Small intestine (tissue), 7 donors: ENCODE measurements at regions not wholly inside any gene's neighbourhood (a gene's known extent, or its start where the extent isn't known, plus 50 kb on each side); places are given as distances from the start of the nearest gene placed in this dataset.

ENCODE experiments used
- DNase-seq, 2 donors: peaks; one replicate each; pipeline versions ENCODE4 v3.0.0 to v3.0.0-alpha.2; 2013
- FAIRE-seq: peaks from 2 replicates; lab custom pipeline; 2012; peaks lifted over from hg19 to GRCh38; lab: Jason Lieb, UNC
- H3K27ac ChIP-seq, 3 donors: one replicate each; pipeline ENCODE4 v1.5.1; 2013; ENCODE audit warnings: low read length in 2 of 3, mild to moderate bottlenecking in 2 of 3, control low read depth in 1 of 3, inconsistent platforms in 1 of 3, low read depth in 1 of 3, moderate library complexity in 1 of 3
- H3K27me3 ChIP-seq, 3 donors: one replicate each; pipeline ENCODE4 v1.6.1; 2013; ENCODE audit warnings: low read length in 3 of 3, inconsistent platforms in 1 of 3; ENCODE audit not compliant: control insufficient read depth in 3 of 3, insufficient read depth in 3 of 3
- H3K36me3 ChIP-seq, 3 donors: one replicate each; pipeline ENCODE4 v1.6.1; 2013; ENCODE audit warnings: low read length in 3 of 3, inconsistent platforms in 1 of 3, low read depth in 1 of 3, mild to moderate bottlenecking in 1 of 3, moderate library complexity in 1 of 3; ENCODE audit not compliant: control insufficient read depth in 3 of 3, insufficient read depth in 2 of 3
- H3K4me1 ChIP-seq, 3 donors: one replicate each; pipeline ENCODE4 v1.6.1; 2013; ENCODE audit warnings: low read length in 2 of 3, inconsistent platforms in 1 of 3, low read depth in 1 of 3, mild to moderate bottlenecking in 1 of 3, moderate library complexity in 1 of 3; ENCODE audit not compliant: control insufficient read depth in 3 of 3, insufficient read depth in 2 of 3
- H3K4me3 ChIP-seq, 3 donors: one replicate each; pipeline ENCODE4 v1.5.1; 2013; ENCODE audit warnings: low read length in 3 of 3, control low read depth in 1 of 3, inconsistent platforms in 1 of 3, low read depth in 1 of 3, mild to moderate bottlenecking in 1 of 3, moderate library complexity in 1 of 3
- H3K9me3 ChIP-seq, 2 donors: one replicate each; pipeline ENCODE4 v1.6.1; 2013; ENCODE audit warnings: low read depth in 1 of 2, low read length in 1 of 2; ENCODE audit not compliant: control insufficient read depth in 2 of 2, insufficient read depth in 1 of 2
- WGBS, 3 donors: extraction: QIAGEN DNeasy Blood & Tissue Kit; methylation state at CpG; one replicate each; pipeline ENCODE4 v1.1.7; 2013; 5-methylcytosine and 5-hydroxymethylcytosine counted together
- donor health status: healthy with polysubstance abuse.
- donor health status: control.
- donor health status: control.
- donor health status: Bipolar disorder and iron deficiency.
- donor health status: healthy.

DNA sequence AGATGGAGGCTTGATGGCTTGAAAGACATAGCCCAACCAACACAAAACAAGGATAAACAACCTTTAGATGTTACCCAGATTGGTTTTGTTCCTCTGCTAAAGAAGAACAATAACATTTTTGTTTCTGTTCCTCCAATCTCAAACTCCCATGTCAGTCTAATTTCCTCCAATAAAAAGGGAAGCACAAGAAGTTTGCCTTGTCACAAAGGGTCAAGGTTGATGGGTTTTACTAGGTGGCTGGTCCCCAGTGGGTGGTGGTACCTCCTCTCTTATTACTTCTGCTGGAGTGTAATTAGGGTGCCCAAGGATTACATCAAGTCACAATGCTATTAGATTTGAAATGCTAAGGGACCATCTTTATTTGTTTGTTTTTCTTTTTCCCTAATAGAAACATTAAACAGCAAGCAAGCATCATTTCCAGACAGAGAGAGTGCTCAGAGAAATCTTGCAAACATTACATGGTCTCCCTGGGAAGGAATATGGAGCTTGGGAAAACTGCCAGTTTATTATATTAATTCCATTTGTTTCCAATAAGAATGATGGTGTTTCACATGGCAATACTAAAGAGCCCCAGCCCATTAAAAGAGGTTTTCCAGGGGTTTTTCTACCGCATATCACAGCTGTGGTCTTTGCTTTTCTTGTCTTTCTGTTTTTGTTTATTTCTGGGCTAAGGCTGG is 78.3 kb upstream of the AOAH start:
- H3K27me3 ChIP-seq, result peaks cover 0 to 3% (median 0%) of the 10 kb centered on the region in 3 donors
- no peaks in the 10 kb centered on the region for H3K9me3 ChIP-seq
- H3K4me1 ChIP-seq, result no peaks in the 10 kb centered on the region
- H3K4me3 ChIP-seq, result no peak overlapping the region
- no peak overlapping the region for H3K27ac ChIP-seq
- no peaks in the 10 kb centered on the region for H3K36me3 ChIP-seq
- 71 to 93% (median 90%) methylated on average over 1 of the region's 1 CpG for WGBS, 3 donors
- FAIRE-seq (no peak), DNase-seq (no peak)

DNA sequence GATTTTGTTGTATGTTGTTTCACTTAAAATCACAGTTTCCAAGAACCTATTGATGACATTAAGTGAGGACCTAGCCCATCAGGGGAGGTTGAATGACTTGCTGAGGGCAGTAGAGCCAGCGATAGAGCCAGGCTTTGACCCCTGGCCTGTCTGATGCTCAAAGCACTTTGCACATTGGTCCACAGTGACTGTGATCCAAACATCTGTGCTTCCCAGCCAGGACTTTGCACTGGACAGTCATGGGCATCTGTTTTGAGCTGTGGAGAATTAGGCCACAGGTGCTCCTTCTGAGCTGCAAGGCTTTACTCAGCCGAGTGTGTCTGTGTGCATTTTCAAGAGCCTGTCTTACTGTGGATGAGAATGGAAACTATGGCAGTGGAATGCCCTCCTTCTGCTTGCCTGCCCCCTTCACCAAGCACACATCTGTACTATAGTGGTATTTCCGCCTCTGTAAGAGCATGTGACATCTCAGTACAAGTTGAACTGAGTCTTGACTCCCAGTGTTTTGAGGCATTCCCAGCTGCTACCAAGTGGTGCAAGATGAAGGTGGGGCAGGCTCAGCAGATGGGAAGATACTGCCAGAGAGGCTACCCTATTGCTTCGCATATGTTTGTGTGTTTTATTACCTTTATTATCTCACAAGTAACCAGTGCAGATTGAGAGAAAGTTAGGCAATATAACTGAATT is 72.7 kb upstream of the AOAH start:
- H3K4me1 ChIP-seq, result peaks cover 0 to 31% (median 6%) of the 10 kb centered on the region in 3 donors
- no peak for FAIRE-seq
- no peaks in the 10 kb centered on the region for H3K36me3 ChIP-seq
- H3K27me3 ChIP-seq, result no peaks in the 10 kb centered on the region
- 57 to 76% (median 74%) methylated on average over 4 of the region's 4 CpGs for WGBS, 3 donors
- DNase-seq, result peak in 1 of 2 donors; percentile 78
- H3K4me3 ChIP-seq, result no peak overlapping the region
- H3K27ac ChIP-seq, result peak overlapping the region in 1 of 3 donors; percentile 78
- no peaks in the 10 kb centered on the region for H3K9me3 ChIP-seq

DNA sequence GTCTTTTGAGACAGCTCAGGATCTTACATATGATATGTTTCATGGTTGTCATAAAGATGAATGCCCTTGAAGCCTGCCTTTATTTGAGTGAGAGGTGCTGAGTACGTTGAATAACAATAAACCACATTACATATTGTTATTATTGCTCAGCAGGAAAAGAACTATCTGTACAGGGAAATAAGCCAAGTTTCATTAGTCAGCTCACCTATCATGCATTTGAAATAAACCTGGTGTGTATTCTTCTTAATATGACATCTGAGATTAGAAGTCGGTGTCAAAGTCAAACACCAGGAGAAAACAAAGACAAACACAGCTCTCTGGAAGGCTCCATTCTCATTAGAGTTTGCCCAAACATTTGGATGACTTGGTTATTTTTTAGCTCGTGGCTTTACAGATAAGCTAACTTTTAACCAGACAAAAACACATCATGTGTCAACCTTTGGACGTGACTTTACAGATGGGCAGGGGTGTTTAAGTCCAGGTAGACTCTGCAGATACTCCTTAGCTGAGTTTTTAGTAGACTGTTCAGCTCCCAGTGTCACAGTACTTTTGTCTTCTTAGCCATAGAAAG is 71.2 kb upstream of the AOAH start:
- H3K27ac ChIP-seq, result peak overlapping the region in 2 of 3 donors; percentile 74 to 78
- H3K36me3 ChIP-seq, result no peaks in the 10 kb centered on the region
- no peak overlapping the region for H3K4me3 ChIP-seq
- H3K4me1 ChIP-seq, result peaks cover 0 to 31% (median 6%) of the 10 kb centered on the region in 3 donors
- 9 to 38% (median 25%) methylated on average over 4 of the region's 4 CpGs for WGBS, 3 donors
- no peaks in the 10 kb centered on the region for H3K27me3 ChIP-seq
- FAIRE-seq (no peak), DNase-seq (peak; percentile 58 to 74)
- H3K9me3 ChIP-seq, result no peaks in the 10 kb centered on the region

DNA sequence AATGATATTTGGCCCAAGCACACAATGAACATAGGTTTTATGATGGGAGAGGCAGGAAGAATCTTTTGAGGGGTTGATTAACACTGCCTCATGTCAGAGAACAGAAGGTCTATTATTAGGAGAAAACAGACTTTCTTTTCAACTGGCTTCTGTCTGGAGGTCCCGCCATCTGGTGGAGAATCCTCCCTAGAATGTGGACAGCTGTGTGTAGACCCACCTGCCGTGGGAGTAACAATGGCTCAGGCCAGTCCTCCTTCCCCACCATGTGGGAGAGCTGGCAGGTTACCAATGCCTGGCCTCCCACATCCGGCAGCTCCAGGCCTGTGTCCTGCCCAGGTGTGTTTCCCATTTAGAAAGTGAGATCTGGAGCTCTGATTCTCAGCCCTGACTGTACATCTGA is 70.4 kb upstream of the AOAH start:
- no peak for FAIRE-seq
- 62 to 74% (median 70%) methylated on average over 3 of the region's 3 CpGs for WGBS, 3 donors
- H3K4me1 ChIP-seq, result peaks cover 0 to 31% (median 6%) of the 10 kb centered on the region in 3 donors
- peak overlapping the region in 1 of 3 donors; percentile 78 for H3K27ac ChIP-seq
- DNase-seq, result peak in 1 of 2 donors; percentile 39
- H3K9me3 ChIP-seq, result no peaks in the 10 kb centered on the region
- H3K27me3 ChIP-seq, result no peaks in the 10 kb centered on the region
- no peak overlapping the region for H3K4me3 ChIP-seq
- no peaks in the 10 kb centered on the region for H3K36me3 ChIP-seq

DNA sequence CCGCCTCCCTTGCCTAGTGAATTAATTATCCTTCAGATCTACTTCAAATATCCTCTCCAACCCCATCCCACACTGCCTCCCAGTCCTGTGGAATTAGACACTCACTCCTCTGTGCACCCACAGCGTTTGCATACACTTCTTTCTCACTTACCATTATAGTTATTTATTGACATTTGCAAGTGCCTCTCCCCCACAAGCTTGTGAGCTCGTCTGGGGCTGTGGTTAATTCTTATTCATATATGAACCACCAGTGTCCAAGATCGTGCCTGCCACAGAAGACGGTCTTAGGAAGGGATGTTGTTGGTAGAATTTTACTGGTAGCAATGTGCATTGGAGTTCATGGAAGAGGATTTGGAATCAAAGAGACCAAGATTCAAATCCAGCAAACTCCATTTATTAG is 68.1 kb upstream of the AOAH start:
- no peaks in the 10 kb centered on the region for H3K27me3 ChIP-seq
- no peaks in the 10 kb centered on the region for H3K36me3 ChIP-seq
- H3K9me3 ChIP-seq, result no peaks in the 10 kb centered on the region
- H3K4me1 ChIP-seq, result peaks cover 0 to 31% (median 6%) of the 10 kb centered on the region in 3 donors
- no peak overlapping the region for H3K4me3 ChIP-seq
- 62 to 82% (median 82%) methylated on average over 5 of the region's 5 CpGs for whole genome bisulfite sequencing, 3 donors
- no peak overlapping the region for H3K27ac ChIP-seq
- FAIRE-seq (no peak), DNase-seq (no peak)

DNA sequence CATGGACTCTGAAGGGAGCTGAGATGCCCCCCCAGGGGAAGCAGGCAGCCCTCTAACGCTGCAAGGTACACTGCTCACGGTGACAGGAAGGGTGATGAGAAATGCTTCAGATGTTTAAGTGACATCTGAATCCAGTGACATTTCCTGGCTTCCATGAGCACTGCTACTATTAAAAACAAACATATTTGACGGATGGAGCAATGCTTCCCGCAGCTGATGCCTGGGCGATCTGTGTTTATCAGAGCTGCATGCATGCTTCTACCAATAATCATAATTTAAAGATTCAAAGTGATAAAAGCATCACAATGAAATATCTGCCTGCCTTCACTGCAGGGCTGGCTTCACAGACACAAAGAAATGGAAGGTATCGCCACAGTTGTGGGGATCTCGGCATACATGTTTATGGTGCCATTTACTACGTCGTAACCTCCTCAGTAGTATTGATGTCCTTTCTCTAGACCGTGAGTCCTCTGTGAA is 66.1 kb upstream of the AOAH start:
- 72 to 90% (median 81%) methylated on average over 10 of the region's 10 CpGs for WGBS, 3 donors
- Histone ChIP-seq H3K9me3 (no peaks in the 10 kb centered on the region), H3K4me3 (no peak overlapping the region), H3K27me3 (no peaks in the 10 kb centered on the region), H3K4me1 (peaks cover 0 to 14% (median 1%) of the 10 kb centered on the region in 3 donors), H3K27ac (peak overlapping the region in 2 of 3 donors; percentile 37 to 56), H3K36me3 (no peaks in the 10 kb centered on the region)
- DNase-seq (no peak), FAIRE-seq (no peak)

DNA sequence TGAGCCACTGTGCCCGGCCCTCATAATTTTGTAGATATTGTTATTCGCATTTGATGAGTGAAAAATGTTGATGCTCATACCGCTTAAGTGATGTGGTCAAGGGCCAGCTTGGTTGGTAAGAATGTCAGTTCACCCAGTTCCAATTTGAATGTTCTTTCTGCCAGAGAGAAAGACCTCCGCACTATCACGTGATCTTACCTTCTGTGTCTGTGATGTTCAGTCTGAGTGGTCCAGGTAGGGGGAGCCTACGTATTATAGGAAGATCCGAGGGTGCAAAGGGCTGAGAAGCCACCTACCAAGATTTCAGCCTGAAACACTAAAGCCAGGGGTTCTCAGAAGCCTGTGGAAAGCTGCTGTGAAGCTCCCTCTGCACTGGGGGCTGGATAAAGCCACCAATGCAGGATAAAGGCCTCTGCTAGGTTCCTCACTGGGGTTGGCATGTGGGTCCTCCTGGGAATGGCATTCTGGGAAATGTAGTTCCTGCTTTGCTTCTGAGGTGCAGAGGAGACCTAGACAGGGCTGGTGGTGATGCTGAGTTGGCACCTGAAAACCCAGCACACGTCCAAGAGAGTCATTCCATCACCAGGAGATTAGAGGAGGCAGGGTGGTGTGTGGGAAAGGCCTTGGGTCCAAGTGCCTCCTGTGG is 64.7 kb upstream of the AOAH start:
- Histone ChIP-seq H3K27me3 (no peaks in the 10 kb centered on the region), H3K4me1 (peaks cover 0 to under 1% (median 0%) of the 10 kb centered on the region in 3 donors), H3K36me3 (no peaks in the 10 kb centered on the region), H3K4me3 (no peak overlapping the region), H3K27ac (peak overlapping the region in 2 of 3 donors; percentile 56 to 58), H3K9me3 (no peaks in the 10 kb centered on the region)
- 75 to 93% (median 88%) methylated on average over 8 of the region's 8 CpGs for WGBS, 3 donors
- FAIRE-seq (no peak), DNase-seq (no peak)

DNA sequence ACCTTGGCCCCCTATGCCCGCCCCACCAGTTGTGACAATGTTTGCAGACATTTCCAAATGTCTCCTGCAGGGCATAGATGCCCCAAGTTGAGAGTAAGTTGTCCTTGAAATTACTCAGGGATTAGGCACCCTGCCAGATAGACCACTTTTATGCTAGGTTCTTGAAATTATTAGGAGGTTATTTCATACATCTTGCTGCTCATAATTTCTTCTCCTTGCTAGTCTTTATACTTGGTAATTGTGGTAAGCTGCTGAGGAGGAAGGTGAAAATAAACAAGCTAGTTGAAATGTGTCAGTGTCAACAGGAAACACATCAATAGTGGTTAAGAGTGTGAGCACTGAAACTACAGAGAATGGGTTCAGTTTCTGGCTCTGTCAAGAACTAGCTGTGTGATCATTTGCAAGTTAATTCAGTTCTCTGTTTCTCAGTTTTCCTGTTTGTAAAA is 63.7 kb upstream of the AOAH start:
- FAIRE-seq, result no peak

More for the DNA sequence above, 63.7 kb upstream of the AOAH start:
- no peaks in the 10 kb centered on the region for H3K36me3 ChIP-seq
- no peaks in the 10 kb centered on the region for H3K4me1 ChIP-seq
- H3K4me3 ChIP-seq, result no peak overlapping the region
- WGBS, 3 donors, result 78 to 86% (median 83%) methylated on average over 1 of the region's 1 CpG
- H3K27me3 ChIP-seq, result no peaks in the 10 kb centered on the region
- no peaks in the 10 kb centered on the region for H3K9me3 ChIP-seq
- DNase-seq, result peak in 1 of 2 donors; percentile 54
- peak overlapping the region in 2 of 3 donors; percentile 36 to 83 for H3K27ac ChIP-seq
